IMR-90 (cell line): ENCODE measurements at regions not wholly inside any gene's neighbourhood (a gene's known extent, or its start where the extent isn't known, plus 50 kb on each side); places are given as distances from the start of the nearest gene placed in this dataset.

ENCODE experiments used
- ATAC-seq: fragments of 200-7000 bp; cut with Tn5 transposase; 2 replicates; pipeline ENCODE4 v1.9.1; 2020; ENCODE audit warnings: low read depth, mild to moderate bottlenecking, moderate library complexity
- BruUV-seq: library from RNA; stranded (reverse); fragments of 400-500 nt; replicated peaks from 2 replicates; lab custom pipeline; 2021; lab: Mats Ljungman, UMichigan
- CTCF ChIA-PET: fragments of 300-600 bp; formaldehyde crosslinking; extraction: SDS; loops from one replicate; lab custom pipeline; 2021; ENCODE audit warnings: antibody characterized with exemption; lab: Yijun Ruan, JAX
- POLR2A ChIA-PET: fragments of 300-600 bp; sonication (Branson Sonifier 250); formaldehyde crosslinking; loops from one replicate; lab custom pipeline; 2022; ENCODE audit warnings: antibody characterized with exemption; ENCODE audit not compliant: unreplicated experiment; lab: Charles Lee
- DNase-seq: peaks from one replicate; pipeline ENCODE4 v3.0.0; 2013
- H2AFZ ChIP-seq: replicated peaks from 2 replicates; pipeline ENCODE3; 2013; ENCODE audit warnings: low read length, mild to moderate bottlenecking; ENCODE audit not compliant: poor library complexity
- H2AK5ac ChIP-seq: 2 replicates; pipeline ENCODE4 v1.6.1; 2013; ENCODE audit warnings: low read depth, low read length, inconsistent platforms
- H2AK9ac ChIP-seq: replicated peaks from 2 replicates; pipeline ENCODE3; 2013; ENCODE audit warnings: mild to moderate bottlenecking, low read depth, low read length, moderate library complexity; ENCODE audit not compliant: poor library complexity
- H2BK120ac ChIP-seq: 2 replicates; pipeline ENCODE4 v1.6.1; 2013; ENCODE audit warnings: low read depth, low read length, inconsistent platforms
- H2BK15ac ChIP-seq: 3 replicates; pipeline ENCODE4 v1.6.1; 2013; ENCODE audit warnings: low read depth, low read length, inconsistent platforms
- H2BK20ac ChIP-seq: 2 replicates; pipeline ENCODE4 v1.6.1; 2013; ENCODE audit warnings: low read depth, mild to moderate bottlenecking, inconsistent platforms, low read length, moderate library complexity
- H2BK5ac ChIP-seq: 2 replicates; pipeline ENCODE4 v1.6.1; 2013; ENCODE audit warnings: mild to moderate bottlenecking, low read depth, low read length, inconsistent platforms; ENCODE audit not compliant: poor library complexity, severe bottlenecking
- H3K14ac ChIP-seq: replicated peaks from 2 replicates; pipeline ENCODE4 v1.6.1; 2013; ENCODE audit warnings: low read depth, low read length, inconsistent platforms
- H3K18ac ChIP-seq: 2 replicates; pipeline ENCODE4 v1.6.1; 2013; ENCODE audit warnings: low read depth, low read length, control low read depth
- H3K23ac ChIP-seq: 2 replicates; pipeline ENCODE4 v1.6.1; 2013; ENCODE audit warnings: low read depth, low read length, inconsistent platforms
- H3K27ac ChIP-seq: 2 replicates; pipeline ENCODE4 v1.5.1; 2013; ENCODE audit warnings: mild to moderate bottlenecking, control low read depth, low read length; ENCODE audit not compliant: insufficient read depth
- H3K27me3 ChIP-seq: 2 replicates; pipeline ENCODE4 v1.6.1; 2013; ENCODE audit warnings: low read length; ENCODE audit not compliant: control insufficient read depth, insufficient read depth
- H3K36me3 ChIP-seq: 2 replicates; pipeline ENCODE4 v1.6.1; 2013; ENCODE audit warnings: low read length, mixed read lengths; ENCODE audit not compliant: control insufficient read depth, insufficient read depth
- H3K4ac ChIP-seq: 2 replicates; pipeline ENCODE4 v1.6.1; 2013; ENCODE audit warnings: low read depth, low read length, inconsistent platforms
- H3K4me1 ChIP-seq: 2 replicates; pipeline ENCODE4 v1.6.1; 2013; ENCODE audit warnings: low read length, mixed read lengths; ENCODE audit not compliant: control insufficient read depth, insufficient read depth
- H3K4me2 ChIP-seq: 2 replicates; pipeline ENCODE4 v1.6.1; 2013; ENCODE audit warnings: low read depth, mild to moderate bottlenecking, control low read depth, low read length, moderate library complexity
- H3K4me3 ChIP-seq: 2 replicates; pipeline ENCODE4 v1.5.1; 2013; ENCODE audit warnings: low read depth, mild to moderate bottlenecking, control low read depth, low read length, moderate library complexity; ENCODE audit not compliant: insufficient read depth
- H3K56ac ChIP-seq: 2 replicates; pipeline ENCODE4 v1.6.1; 2013; ENCODE audit warnings: low read length, inconsistent platforms; ENCODE audit not compliant: insufficient read depth; ENCODE audit errors: extremely low read depth
- H3K79me1 ChIP-seq, 2 experiments: 2 replicates each; pipeline ENCODE4 v1.6.1; 2013; ENCODE audit warnings: low read length in 2 of 2, inconsistent platforms in 1 of 2, low read depth in 1 of 2
- H3K9ac ChIP-seq: 2 replicates; pipeline ENCODE4 v1.6.1; 2013; ENCODE audit warnings: low read depth, low read length, control low read depth
- H3K9me1 ChIP-seq: 2 replicates; pipeline ENCODE4 v1.6.1; 2013; ENCODE audit warnings: low read length, inconsistent platforms; ENCODE audit not compliant: insufficient read depth
- H3K9me3 ChIP-seq: 2 replicates; pipeline ENCODE4 v1.6.1; 2013; ENCODE audit warnings: low read length; ENCODE audit not compliant: control insufficient read depth, insufficient read depth
- H4K20me1 ChIP-seq: 2 replicates; pipeline ENCODE4 v1.6.1; 2013; ENCODE audit warnings: low read length, inconsistent platforms; ENCODE audit not compliant: insufficient read depth
- H4K5ac ChIP-seq: 2 replicates; pipeline ENCODE4 v1.6.1; 2013; ENCODE audit warnings: mild to moderate bottlenecking, low read depth, low read length, control low read depth
- H4K8ac ChIP-seq, 2 experiments: 2 replicates each; pipeline ENCODE4 v1.6.1; 2013; ENCODE audit warnings: low read depth in 2 of 2, low read length in 2 of 2, control low read depth in 1 of 2, inconsistent platforms in 1 of 2
- H4K91ac ChIP-seq: 2 replicates; pipeline ENCODE4 v1.6.1; 2013; ENCODE audit warnings: low read depth, low read length, inconsistent platforms; ENCODE audit not compliant: insufficient read depth
- MAZ ChIP-seq: IDR thresholded peaks from 2 replicates; pipeline ENCODE4 v1.6.1; 2012; ENCODE audit warnings: low read depth, mild to moderate bottlenecking, low read length, improper control_type of control experiment, moderate library complexity, borderline replicate concordance
- dilution Hi-C: fragments of 300-500 bp; cut with HindIII; formaldehyde crosslinking; loops from one replicate; pipeline ENCODE4 v1.14.3; 2018; ENCODE audit warnings: low sequenced_read_pairs; ENCODE audit not compliant: unreplicated experiment
- in situ Hi-C: fragments of 300-500 bp; cut with MboI; formaldehyde crosslinking; loops from 3 replicates; pipeline ENCODE4 v1.14.3; 2019; ENCODE audit warnings: low sequenced_read_pairs, inconsistent platforms, mixed read lengths
- intact Hi-C: fragments of 100-400 bp; cut with micrococcal nuclease; formaldehyde crosslinking; loops from 2 replicates; pipeline ENCODE4 v1.10.0; 2022

DNA sequence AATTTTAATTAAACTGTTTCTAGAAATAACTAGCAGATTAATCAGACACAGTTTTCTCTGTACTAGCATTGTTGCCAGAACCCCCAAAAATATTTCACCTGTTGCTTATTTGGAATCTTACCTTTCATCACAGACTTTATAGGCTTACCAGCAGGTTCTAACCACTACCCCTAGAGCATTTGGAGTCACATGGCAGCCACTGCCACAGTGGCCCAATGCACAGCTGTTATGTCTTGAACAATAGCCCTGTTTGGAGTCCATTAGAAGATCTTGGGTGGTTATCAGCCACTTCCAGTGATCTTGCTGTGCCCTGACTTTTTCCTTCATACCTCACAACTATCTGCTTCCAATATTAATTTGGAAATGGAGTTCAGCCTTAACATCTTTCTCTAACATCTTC lies 186.2 kb upstream of the TANK start:
- H3K56ac ChIP-seq, result no peak overlapping the region
- H2BK120ac ChIP-seq, result peak overlapping the region; percentile 26; the same call in 1 of the 2 replicates
- H3K4ac ChIP-seq, result no peak overlapping the region
- no peak overlapping the region for H2AK5ac ChIP-seq
- no peak overlapping the region for H4K5ac ChIP-seq
- in situ Hi-C loops (loop anchor here (5.0 kb wide), 1 partner anchor 482 kb away; the partner anchor contains the start of gene RBMS1), dilution Hi-C loops (no loop called here), intact Hi-C loops (loop anchor here (5.0 to 10.0 kb wide), 3 partner anchors 309 to 652 kb away; no protein-coding TSS in a partner anchor)
- H4K20me1 ChIP-seq, result no peaks in the 10 kb centered on the region
- H3K4me1 ChIP-seq, result no peaks in the 10 kb centered on the region; the same call in 1 of the 2 replicates
- no peaks in the 10 kb centered on the region for H3K9me3 ChIP-seq
- H3K79me1 ChIP-seq, result no peaks in the 10 kb centered on the region
- ATAC-seq, result no peak
- DNase-seq, result no peak
- no peak overlapping the region for H3K27ac ChIP-seq
- H3K9me1 ChIP-seq, result no peaks in the 10 kb centered on the region
- H2BK15ac ChIP-seq, result no peak overlapping the region
- H3K36me3 ChIP-seq, result no peaks in the 10 kb centered on the region
- H2BK20ac ChIP-seq, result no peak overlapping the region
- no TSS peak for BruUV-seq
- no peak overlapping the region for H4K8ac ChIP-seq
- no peak overlapping the region for H3K4me2 ChIP-seq
- H3K18ac ChIP-seq, result no peak overlapping the region
- H2BK5ac ChIP-seq, result no peak overlapping the region
- H3K9ac ChIP-seq, result no peak overlapping the region
- H3K27me3 ChIP-seq, result no peaks in the 10 kb centered on the region
- H3K14ac ChIP-seq, result no peak overlapping the region
- H3K4me3 ChIP-seq, result no peak overlapping the region
- POLR2A ChIA-PET, result no interaction called here
- H3K23ac ChIP-seq, result no peak overlapping the region
- H4K91ac ChIP-seq, result no peak overlapping the region
- H2AFZ ChIP-seq, result no peak overlapping the region
- CTCF ChIA-PET, result interaction anchor here (0.7 kb wide), 1 partner anchor 12 kb away, joined by 3 read pairs; no protein-coding TSS in a partner anchor
- no peak for TF ChIP-seq MAZ
- no peak overlapping the region for H2AK9ac ChIP-seq
